ENCODE measurements at regions not wholly inside any gene's neighbourhood (a gene's known extent, or its start where the extent isn't known, plus 50 kb on each side); places are given as distances from the start of the nearest gene placed in this dataset.
A peak's percentile ranks its signal among the peaks of the same experiment; 100 is the strongest.

DNA sequence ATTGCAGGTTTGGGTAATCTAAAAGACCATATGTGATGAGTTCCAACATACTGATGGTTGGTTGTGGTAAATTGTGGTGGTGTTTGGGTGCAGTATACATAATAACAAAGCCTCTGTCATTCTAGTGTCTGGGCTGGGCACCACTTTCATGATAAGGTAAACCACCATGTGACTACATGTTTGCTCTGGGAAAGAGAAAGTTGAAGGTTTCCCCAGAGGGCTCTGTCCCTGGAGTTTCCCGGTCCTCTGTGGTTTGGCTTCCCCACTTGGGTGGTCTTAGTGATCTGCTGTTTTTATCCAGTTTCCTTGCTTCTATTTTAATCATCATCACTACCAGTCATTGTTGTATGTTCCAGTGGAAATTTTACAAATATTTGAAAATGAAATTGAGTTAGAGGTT is 55.9 kb upstream of the TSPAN2 start:
- no peaks in the 10 kb centered on the region for H3K9me3 ChIP-seq (ENCODE audit: control insufficient read depth, insufficient read depth, low read depth, low read length)
- no peak for TF ChIP-seq CTCF (conservative IDR thresholded peaks at IDR 0.05 in 1 of 2, IDR thresholded peaks at IDR 0.05 in 1 of 2; ENCODE audit: low read depth in 1 of 2, low read length in 2 of 2)
- no peak for TF ChIP-seq EZH2 (IDR thresholded peaks at IDR 0.05; ENCODE audit: low read length, missing control alignments)
- H2AFZ ChIP-seq (ENCODE audit: low read length), result no peak overlapping the region
- no peaks in the 10 kb centered on the region for H3K79me2 ChIP-seq (ENCODE audit: control insufficient read depth, insufficient read depth, low read length)
- no peak overlapping the region for H3K27ac ChIP-seq (ENCODE audit: insufficient read depth, low read length)
- H3K27me3 ChIP-seq (ENCODE audit: control insufficient read depth, insufficient read depth, low read length), result no peaks in the 10 kb centered on the region
- no peak for DNase-seq (ENCODE audit: low read depth in 2 of 2)
- H3K4me1 ChIP-seq (ENCODE audit: control insufficient read depth, extremely low read depth, insufficient read depth, low read length), result no peaks in the 10 kb centered on the region
- no peaks in the 10 kb centered on the region for H4K20me1 ChIP-seq (ENCODE audit: control insufficient read depth, extremely low read depth, insufficient read depth, low read length)
- H3K4me3 ChIP-seq (replicated peaks in 1 of 4; ENCODE audit: control extremely low read depth in 1 of 4, insufficient read depth in 1 of 4, low read depth in 3 of 4, low read length in 4 of 4), result no peak overlapping the region
- H3K36me3 ChIP-seq (ENCODE audit: control insufficient read depth, insufficient read depth, low read length), result no peaks in the 10 kb centered on the region
- no peak overlapping the region for H3K9ac ChIP-seq (ENCODE audit: insufficient read depth, low read length)
- no peak overlapping the region for H3K4me2 ChIP-seq (ENCODE audit: extremely low read depth, insufficient read depth, low read length)

GRCh38 chr1:115144176-115144575 is 54.9 kb upstream of the TSPAN2 start:
- TF ChIP-seq CTCF (conservative IDR thresholded peaks at IDR 0.05 in 1 of 2, IDR thresholded peaks at IDR 0.05 in 1 of 2; ENCODE audit: low read depth in 1 of 2, low read length in 2 of 2), result no peak
- no peak for TF ChIP-seq EZH2 (IDR thresholded peaks at IDR 0.05; ENCODE audit: low read length, missing control alignments)
- Histone ChIP-seq H3K9me3 (ENCODE audit: control insufficient read depth, insufficient read depth, low read depth, low read length) (no peaks in the 10 kb centered on the region), H2AFZ (ENCODE audit: low read length) (no peak overlapping the region), H3K4me1 (ENCODE audit: control insufficient read depth, extremely low read depth, insufficient read depth, low read length) (peaks cover 2% of the 10 kb centered on the region), H3K79me2 (ENCODE audit: control insufficient read depth, insufficient read depth, low read length) (no peaks in the 10 kb centered on the region), H3K4me2 (ENCODE audit: extremely low read depth, insufficient read depth, low read length) (no peak overlapping the region), H3K9ac (ENCODE audit: insufficient read depth, low read length) (no peak overlapping the region), H3K27me3 (ENCODE audit: control insufficient read depth, insufficient read depth, low read length) (no peaks in the 10 kb centered on the region), H4K20me1 (ENCODE audit: control insufficient read depth, extremely low read depth, insufficient read depth, low read length) (no peaks in the 10 kb centered on the region), H3K27ac (ENCODE audit: insufficient read depth, low read length) (no peak overlapping the region), H3K4me3 (replicated peaks in 1 of 4; ENCODE audit: control extremely low read depth in 1 of 4, insufficient read depth in 1 of 4, low read depth in 3 of 4, low read length in 4 of 4) (no peak overlapping the region), H3K36me3 (ENCODE audit: control insufficient read depth, insufficient read depth, low read length) (no peaks in the 10 kb centered on the region)
- no peak for DNase-seq (ENCODE audit: low read depth in 2 of 2)

DNA sequence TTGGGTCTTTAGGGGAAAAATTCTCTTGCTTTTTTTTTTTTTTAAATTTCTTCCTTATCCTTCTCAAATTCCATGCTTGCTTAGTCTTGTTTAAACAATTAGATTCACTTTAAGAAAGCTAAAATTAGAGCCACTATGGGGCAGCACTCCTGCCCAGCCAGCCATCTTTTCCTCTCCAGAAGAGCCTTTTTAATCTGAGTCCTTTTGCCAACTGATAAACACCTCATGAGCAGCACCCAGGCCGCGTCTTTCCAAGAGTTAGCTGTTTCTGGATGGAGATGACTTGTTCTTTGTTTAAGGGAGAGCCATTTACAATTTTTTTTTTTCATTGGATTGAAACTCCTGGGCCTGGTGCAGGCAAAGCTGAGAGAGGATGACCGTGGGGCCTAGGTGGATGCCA is 53.3 kb upstream of the TSPAN2 start:
- DNase-seq (ENCODE audit: low read depth in 2 of 2), result peak; percentile 34 to 35
- H4K20me1 ChIP-seq (ENCODE audit: control insufficient read depth, extremely low read depth, insufficient read depth, low read length), result no peaks in the 10 kb centered on the region
- H3K4me3 ChIP-seq (replicated peaks in 1 of 4; ENCODE audit: control extremely low read depth in 1 of 4, insufficient read depth in 1 of 4, low read depth in 3 of 4, low read length in 4 of 4), result no peak overlapping the region
- no peak for TF ChIP-seq EZH2 (IDR thresholded peaks at IDR 0.05; ENCODE audit: low read length, missing control alignments)
- peak; percentile 34 to 38 for TF ChIP-seq CTCF (conservative IDR thresholded peaks at IDR 0.05 in 1 of 2, IDR thresholded peaks at IDR 0.05 in 1 of 2; ENCODE audit: low read depth in 1 of 2, low read length in 2 of 2)
- no peaks in the 10 kb centered on the region for H3K79me2 ChIP-seq (ENCODE audit: control insufficient read depth, insufficient read depth, low read length)
- no peak overlapping the region for H3K27ac ChIP-seq (ENCODE audit: insufficient read depth, low read length)
- no peaks in the 10 kb centered on the region for H3K9me3 ChIP-seq (ENCODE audit: control insufficient read depth, insufficient read depth, low read depth, low read length)
- H3K27me3 ChIP-seq (ENCODE audit: control insufficient read depth, insufficient read depth, low read length), result no peaks in the 10 kb centered on the region
- no peak overlapping the region for H3K9ac ChIP-seq (ENCODE audit: insufficient read depth, low read length)
- H2AFZ ChIP-seq (ENCODE audit: low read length), result no peak overlapping the region
- H3K4me1 ChIP-seq (ENCODE audit: control insufficient read depth, extremely low read depth, insufficient read depth, low read length), result peaks cover 3% of the 10 kb centered on the region
- H3K4me2 ChIP-seq (ENCODE audit: extremely low read depth, insufficient read depth, low read length), result no peak overlapping the region
- H3K36me3 ChIP-seq (ENCODE audit: control insufficient read depth, insufficient read depth, low read length), result no peaks in the 10 kb centered on the region

Data from fibroblast of lung (primary cell).